ENCODE measurements at regions not wholly inside any gene's neighbourhood (a gene's known extent, or its start where the extent isn't known, plus 50 kb on each side); places are given as distances from the start of the nearest gene placed in this dataset.
"Not testable (repeated sequence)": the region's sequence is repeated elsewhere in the genome, so short reads cannot be mapped to it uniquely, and the experiment has no call there.

GRCh38 chr2:75833386-75833785 is 122.7 kb upstream of the GCFC2 start:
- no peaks in the 10 kb centered on the region for H3K4me1 ChIP-seq
- TF ChIP-seq CTCF (IDR thresholded peaks at IDR 0.05), result no peak
- H3K36me3 ChIP-seq (ENCODE audit: control insufficient read depth, insufficient read depth, low read length), result no peaks in the 10 kb centered on the region
- H3K27me3 ChIP-seq (ENCODE audit: control insufficient read depth, insufficient read depth, low read length), result no peaks in the 10 kb centered on the region
- H3K4me2 ChIP-seq (ENCODE audit: low read length), result no peak overlapping the region
- H3K79me2 ChIP-seq, result no peaks in the 10 kb centered on the region
- H3K4me3 ChIP-seq (ENCODE audit: low read depth, low read length), result no peak overlapping the region
- no peak overlapping the region for H3K9ac ChIP-seq
- H3K27ac ChIP-seq, result no peak overlapping the region
- H3K9me3 ChIP-seq (ENCODE audit: control insufficient read depth, low read length), result no peaks in the 10 kb centered on the region
- H2AFZ ChIP-seq, result no peak overlapping the region

GRCh38 chr2:75828826-75829225 is 118.1 kb upstream of the GCFC2 start:
- Histone ChIP-seq H3K4me2 (ENCODE audit: low read length) (no peak overlapping the region), H3K36me3 (ENCODE audit: control insufficient read depth, insufficient read depth, low read length) (no peaks in the 10 kb centered on the region), H3K4me3 (ENCODE audit: low read depth, low read length) (no peak overlapping the region), H3K27me3 (ENCODE audit: control insufficient read depth, insufficient read depth, low read length) (no peaks in the 10 kb centered on the region), H3K9me3 (ENCODE audit: control insufficient read depth, low read length) (no peaks in the 10 kb centered on the region), H2AFZ (no peak overlapping the region), H3K4me1 (no peaks in the 10 kb centered on the region), H3K9ac (no peak overlapping the region), H3K79me2 (no peaks in the 10 kb centered on the region), H3K27ac (no peak overlapping the region)
- TF ChIP-seq CTCF (IDR thresholded peaks at IDR 0.05), result no peak

- not testable (repeated sequence) for H3K27ac ChIP-seq; H3K9ac ChIP-seq; H3K4me3 ChIP-seq (ENCODE audit: low read depth, low read length); H2AFZ ChIP-seq; H3K27me3 ChIP-seq (ENCODE audit: control insufficient read depth, insufficient read depth, low read length); H3K4me1 ChIP-seq; H3K4me2 ChIP-seq (ENCODE audit: low read length); H3K36me3 ChIP-seq (ENCODE audit: control insufficient read depth, insufficient read depth, low read length); H3K79me2 ChIP-seq; H3K9me3 ChIP-seq (ENCODE audit: control insufficient read depth, low read length)
These were observed 112.8 kb upstream of the GCFC2 start for GRCh38 chr2:75823515-75823914.

- Histone ChIP-seq H3K4me1 (no peaks in the 10 kb centered on the region), H3K9me3 (ENCODE audit: control insufficient read depth, low read length) (no peaks in the 10 kb centered on the region)
These were observed 111.6 kb upstream of the GCFC2 start for GRCh38 chr2:75822336-75822735.

GRCh38 chr2:75820693-75821092 is 110.0 kb upstream of the GCFC2 start:
- no peaks in the 10 kb centered on the region for H3K79me2 ChIP-seq
- TF ChIP-seq CTCF (IDR thresholded peaks at IDR 0.05), result no peak
- no peak overlapping the region for H2AFZ ChIP-seq
- no peak overlapping the region for H3K4me2 ChIP-seq (ENCODE audit: low read length)
- H3K4me1 ChIP-seq, result no peaks in the 10 kb centered on the region
- H3K9ac ChIP-seq, result no peak overlapping the region
- H3K9me3 ChIP-seq (ENCODE audit: control insufficient read depth, low read length), result no peaks in the 10 kb centered on the region
- H3K4me3 ChIP-seq (ENCODE audit: low read depth, low read length), result no peak overlapping the region
- no peaks in the 10 kb centered on the region for H3K27me3 ChIP-seq (ENCODE audit: control insufficient read depth, insufficient read depth, low read length)
- no peak overlapping the region for H3K27ac ChIP-seq
- H3K36me3 ChIP-seq (ENCODE audit: control insufficient read depth, insufficient read depth, low read length), result no peaks in the 10 kb centered on the region

More at GRCh38 chr2:75822336-75822735, 111.6 kb upstream of the GCFC2 start:
- Histone ChIP-seq H3K27ac (no peak overlapping the region), H3K36me3 (ENCODE audit: control insufficient read depth, insufficient read depth, low read length) (no peaks in the 10 kb centered on the region), H3K9ac (no peak overlapping the region), H3K27me3 (ENCODE audit: control insufficient read depth, insufficient read depth, low read length) (no peaks in the 10 kb centered on the region), H2AFZ (no peak overlapping the region), H3K79me2 (no peaks in the 10 kb centered on the region), H3K4me3 (ENCODE audit: low read depth, low read length) (no peak overlapping the region), H3K4me2 (ENCODE audit: low read length) (no peak overlapping the region)
- TF ChIP-seq CTCF (IDR thresholded peaks at IDR 0.05), result no peak
